NCI-H2081 (cell line): ENCODE measurements at regions not wholly inside any gene's neighbourhood (a gene's known extent, or its start where the extent isn't known, plus 50 kb on each side); places are given as distances from the start of the nearest gene placed in this dataset.
"Not testable (repeated sequence)": the region's sequence is repeated elsewhere in the genome, so short reads cannot be mapped to it uniquely, and the experiment has no call there.

Experiments used
- DNase-seq, 2 experiments: peaks; one replicate each; lab custom pipeline; 2025; lab: John Stamatoyannopoulos, UW

GRCh38 chr10:77740396-77740795 lies 102.8 kb upstream of the KCNMA1 start:
- DNase-seq = not testable (repeated sequence)

- no peak for DNase-seq
Observed at GRCh38 chr10:77738496-77739158, 101.0 kb upstream of the KCNMA1 start.

GRCh38 chr10:77737608-77738007 lies 100.0 kb upstream of the KCNMA1 start:
- no peak for DNase-seq

- not testable (repeated sequence) for DNase-seq
Observed at GRCh38 chr10:77735136-77735535, 97.5 kb upstream of the KCNMA1 start.

DNA sequence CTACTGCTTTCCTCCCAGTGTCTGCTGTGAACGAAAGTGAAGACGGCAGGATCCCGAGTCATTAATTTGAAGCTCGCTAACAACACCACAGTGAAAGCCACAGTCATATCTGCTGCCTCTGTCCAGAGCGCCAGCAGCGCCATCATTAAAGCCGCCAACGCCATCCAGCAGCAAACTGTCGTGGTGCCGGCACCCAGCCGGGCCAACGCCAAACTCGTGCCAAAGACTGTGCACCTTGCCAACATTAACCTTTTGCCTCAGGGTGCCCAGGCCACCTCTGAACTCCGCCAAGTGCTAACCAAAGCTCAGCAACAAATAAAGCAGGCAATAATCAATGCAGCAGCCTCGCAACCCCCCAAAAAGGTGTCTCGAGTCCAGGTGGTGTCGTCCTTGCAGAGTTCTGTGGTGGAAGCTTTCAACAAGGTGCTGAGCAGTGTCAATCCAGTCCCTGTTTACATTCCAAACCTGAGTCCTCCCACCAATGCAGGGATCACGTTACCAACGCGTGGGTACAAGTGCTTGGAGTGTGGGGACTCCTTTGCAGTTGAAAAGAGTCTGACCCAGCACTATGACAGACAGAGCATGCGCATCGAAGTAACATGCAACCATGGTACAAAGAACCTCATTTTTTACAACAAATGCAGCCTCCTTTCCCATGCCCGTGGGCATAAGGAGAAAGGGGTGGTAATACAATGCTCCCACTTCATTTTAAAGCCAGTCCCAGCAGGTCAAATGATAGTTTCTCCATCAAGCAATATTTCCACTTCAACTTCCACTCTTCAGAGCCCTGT lies 94.8 kb upstream of the KCNMA1 start:
- no peak for DNase-seq

DNA sequence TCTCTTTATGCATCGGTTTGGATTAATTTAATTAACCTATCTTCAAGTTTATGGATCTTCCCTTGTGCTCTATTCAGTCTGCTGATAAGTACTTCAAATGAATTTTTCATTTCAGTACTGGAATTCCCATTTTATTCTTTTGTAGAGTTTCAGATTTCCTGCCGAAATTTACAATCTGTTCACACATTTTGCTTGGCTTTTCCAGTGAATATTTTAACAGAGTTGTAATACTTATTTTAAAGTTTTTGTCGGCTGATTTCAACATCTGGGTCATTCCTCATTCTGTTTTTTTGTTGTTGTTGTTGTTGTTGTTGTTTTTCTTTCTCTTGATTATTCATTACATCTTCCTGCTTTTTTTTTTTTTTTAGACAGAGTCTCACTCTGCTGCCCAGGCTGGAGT lies 89.9 kb upstream of the KCNMA1 start:
- no peak for DNase-seq

- DNase-seq = no peak
Observed at GRCh38 chr10:77726732-77727131, 89.1 kb upstream of the KCNMA1 start.

DNA sequence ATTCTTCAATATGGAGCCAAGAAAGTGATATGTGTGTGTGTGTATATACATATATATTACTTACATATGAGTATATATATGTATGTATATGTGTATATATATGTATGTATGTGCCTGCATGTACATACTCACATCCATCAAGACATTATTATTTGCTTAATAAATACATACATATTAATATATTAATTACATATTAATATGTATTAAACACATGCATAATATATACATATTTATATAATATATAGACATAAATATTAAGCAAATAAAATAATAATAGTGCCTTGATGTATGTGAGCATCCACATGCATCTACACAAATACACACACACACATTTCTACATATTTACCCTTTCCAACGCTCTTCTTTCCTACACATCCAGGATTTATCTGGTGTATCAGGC lies 88.7 kb upstream of the KCNMA1 start:
- DNase-seq = no peak

- no peak for DNase-seq
Observed at GRCh38 chr10:77724820-77725219, 87.2 kb upstream of the KCNMA1 start.

DNA sequence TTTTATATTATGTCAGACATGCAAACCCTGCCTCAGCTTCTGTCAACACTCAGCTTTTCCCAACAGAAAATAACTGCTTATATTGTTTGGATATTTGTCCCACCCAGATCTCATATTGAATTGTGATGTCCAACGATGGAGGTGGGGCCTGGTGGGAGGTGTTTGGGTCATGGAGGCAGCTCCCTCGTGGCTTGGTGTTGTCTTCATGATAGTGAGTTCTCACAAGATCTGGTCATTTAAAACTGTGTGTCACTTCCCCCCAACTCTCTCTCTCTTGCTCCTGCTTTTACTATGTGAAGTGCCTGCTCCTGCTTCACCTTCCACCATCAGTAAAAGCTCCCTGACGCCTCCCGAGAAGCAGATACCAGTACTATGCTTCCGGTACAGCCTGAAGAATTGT lies 85.8 kb upstream of the KCNMA1 start:
- DNase-seq = no peak

DNA sequence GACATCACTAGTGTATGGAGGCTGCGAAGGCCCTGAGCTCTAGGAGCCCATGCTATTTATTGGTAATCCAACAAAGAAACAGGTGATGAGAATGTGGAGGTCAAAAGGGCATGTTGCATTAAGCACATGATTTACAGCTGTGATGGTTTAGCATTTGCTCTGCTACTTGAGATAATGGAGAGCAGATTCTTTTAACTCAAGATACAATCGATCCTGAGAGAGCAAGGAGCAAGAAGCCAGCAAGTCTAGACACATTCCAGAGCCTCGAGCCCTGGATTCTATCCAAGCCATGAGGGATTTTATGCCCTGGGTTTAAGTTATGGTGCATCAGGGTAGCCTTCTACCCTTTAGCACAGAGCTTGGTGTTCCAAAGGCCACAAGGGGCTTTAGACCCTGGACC lies 85.3 kb upstream of the KCNMA1 start:
- not testable (repeated sequence) for DNase-seq

- DNase-seq = no peak
Observed at GRCh38 chr10:77721815-77722214, 84.2 kb upstream of the KCNMA1 start.

- DNase-seq = no peak
Observed at GRCh38 chr10:77718957-77719356, 81.3 kb upstream of the KCNMA1 start.

DNA sequence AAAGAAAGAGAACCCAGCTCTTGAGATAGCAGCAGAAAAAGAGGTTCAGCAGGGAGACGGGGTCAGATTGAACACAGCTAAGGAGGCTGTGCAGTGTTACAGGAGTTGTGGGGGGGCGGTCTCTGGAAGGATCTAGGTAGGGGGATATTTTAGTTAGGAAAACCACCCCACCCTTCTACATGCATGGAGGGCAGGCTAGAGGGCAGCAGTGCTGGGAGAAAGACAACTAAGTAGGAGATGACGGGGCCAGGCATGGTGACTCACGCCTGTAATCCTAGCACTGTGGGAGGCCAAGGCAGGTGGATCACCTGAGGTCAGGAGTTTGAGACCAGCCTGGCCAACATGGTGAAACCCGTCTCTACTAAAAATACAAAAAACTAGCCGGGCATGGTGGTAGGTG lies 80.7 kb upstream of the KCNMA1 start:
- DNase-seq = not testable (repeated sequence)

DNA sequence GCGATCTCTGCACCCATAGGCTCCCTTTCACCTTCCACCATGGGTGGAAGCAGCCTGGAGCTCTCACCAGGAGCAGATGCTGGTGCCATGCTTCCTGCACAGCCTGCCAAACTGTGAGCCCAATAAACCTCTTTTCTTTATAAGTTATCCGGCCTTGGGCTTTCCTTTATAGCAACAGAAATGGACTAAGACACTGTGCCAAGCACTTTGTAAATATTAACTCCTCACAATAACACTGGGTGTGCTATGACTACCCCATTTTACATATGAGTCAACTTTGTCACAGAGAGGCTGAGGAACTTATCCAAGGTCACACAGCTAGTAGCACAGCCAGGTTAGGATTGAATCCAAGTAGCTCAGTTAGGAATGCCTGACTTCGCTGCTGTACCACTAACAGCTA lies 79.7 kb upstream of the KCNMA1 start:
- no peak for DNase-seq

- no peak for DNase-seq
Observed at GRCh38 chr10:77716458-77717317, 79.1 kb upstream of the KCNMA1 start.

DNA sequence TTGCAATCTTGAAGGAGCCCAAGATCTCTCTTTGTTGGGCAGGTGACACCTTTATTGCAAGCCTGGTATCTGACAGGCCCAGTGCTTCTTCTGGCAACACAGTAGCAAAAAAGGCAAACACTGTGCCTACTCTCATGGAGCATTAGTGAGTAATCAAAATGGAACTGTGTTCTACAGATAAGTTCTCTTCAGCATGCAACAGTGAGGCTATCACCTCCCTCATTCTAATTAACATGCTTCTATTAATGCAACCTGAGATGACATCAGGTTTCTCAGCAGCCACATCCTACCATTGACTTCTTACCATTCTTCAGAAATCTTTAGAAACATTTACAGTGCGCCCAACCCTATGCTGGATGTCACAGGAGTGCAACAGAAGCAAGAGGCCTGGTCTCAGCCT lies 77.9 kb upstream of the KCNMA1 start:
- no peak for DNase-seq

DNA sequence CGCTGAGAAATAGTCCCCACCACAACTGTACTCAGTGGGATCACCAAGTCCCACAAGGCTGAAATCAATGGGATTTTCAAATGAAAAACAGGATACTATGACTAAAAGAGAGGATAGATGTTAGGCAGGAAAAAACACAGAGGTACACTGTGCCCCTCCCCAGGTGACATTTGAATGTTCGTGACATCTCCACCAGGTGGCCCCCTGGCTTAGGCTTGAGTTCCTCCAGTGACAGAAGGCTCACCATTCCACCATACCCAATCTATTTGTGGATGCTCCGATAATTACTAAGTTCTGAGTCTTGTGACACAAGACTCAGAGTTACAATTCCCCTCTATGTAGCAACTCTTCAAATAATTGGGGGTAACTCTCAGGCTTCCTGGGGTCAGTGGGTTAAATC lies 77.5 kb upstream of the KCNMA1 start:
- DNase-seq = no peak

DNA sequence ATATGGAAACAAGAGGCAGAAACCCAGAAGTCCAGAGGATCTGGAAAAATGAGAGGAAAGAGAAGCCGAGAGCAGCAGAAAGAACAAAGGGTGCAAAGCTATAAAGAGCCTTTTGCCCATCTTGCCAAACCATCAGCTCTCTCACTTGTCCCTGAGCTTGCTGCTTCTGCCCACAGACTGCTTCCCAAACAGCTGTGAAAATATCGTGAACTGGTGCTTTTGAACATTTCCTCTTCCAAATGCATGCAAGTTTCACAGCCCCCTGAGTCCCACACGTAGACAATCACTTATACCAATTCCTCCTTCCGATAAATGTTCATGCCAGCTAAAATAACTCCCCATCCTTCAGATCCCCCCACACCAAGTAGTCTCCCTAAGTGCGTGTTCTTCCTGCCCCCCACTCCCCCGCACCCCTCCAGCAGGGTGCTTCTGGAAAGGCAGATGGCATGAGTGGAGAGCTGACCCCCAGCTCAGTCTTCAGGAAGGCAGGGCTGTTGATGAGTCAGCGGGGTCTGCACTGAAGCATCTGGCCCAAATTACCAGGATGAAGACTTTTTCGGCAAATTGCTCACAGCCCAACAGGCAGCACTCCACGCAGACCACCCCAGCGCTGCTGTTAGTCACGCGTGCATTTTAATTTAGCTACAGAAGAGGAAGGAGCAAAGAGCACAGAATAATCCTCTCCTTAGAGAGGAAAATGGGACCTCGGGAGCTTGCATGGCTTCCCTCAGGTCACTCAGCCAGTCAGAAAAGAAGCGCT lies 76.1 kb upstream of the KCNMA1 start:
- DNase-seq = no peak

DNA sequence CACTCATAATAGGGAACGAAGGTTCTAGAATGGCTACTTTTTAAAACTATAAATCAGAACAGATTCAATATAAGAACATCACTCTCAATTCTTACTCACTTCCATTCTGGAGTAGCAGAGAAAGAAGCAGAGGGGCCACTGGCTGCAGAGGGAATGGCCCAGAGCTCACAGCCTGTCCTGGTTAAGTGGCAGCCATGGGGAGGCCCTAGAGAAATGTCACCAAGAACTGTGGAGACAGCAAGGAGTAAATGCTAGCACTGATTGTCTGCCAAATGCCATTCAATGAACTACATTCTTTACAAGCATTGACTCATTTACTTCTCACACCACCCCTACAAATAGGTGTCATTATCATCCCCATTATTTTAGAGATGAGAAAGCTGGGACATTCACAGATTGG lies 74.6 kb upstream of the KCNMA1 start:
- DNase-seq = no peak

GRCh38 chr10:77711683-77712049 lies 74.1 kb upstream of the KCNMA1 start:
- DNase-seq = no peak
